Right lobe of liver (tissue), 6 donors: ENCODE measurements at regions not wholly inside any gene's neighbourhood (a gene's known extent, or its start where the extent isn't known, plus 50 kb on each side); places are given as distances from the start of the nearest gene placed in this dataset.

ENCODE experiments used
- ATAC-seq, 4 donors: fragments of 200-7000 bp; cut with Tn5 transposase; one replicate each; pipeline ENCODE4 v1.9.1; 2020; ENCODE audit warnings: mild to moderate bottlenecking in 4 of 4, moderate library complexity in 4 of 4
- DNase-seq, 3 donors: peaks; one replicate each; pipeline ENCODE4 v3.0.0-alpha.2; 2020
- H3K27ac ChIP-seq, 3 donors: fragments of 200-600 bp; one replicate each; pipeline ENCODE4 v1.8.0; 2022
- H3K27me3 ChIP-seq, 2 donors: fragments of 200-600 bp; one replicate each; pipeline ENCODE4 v1.8.0; 2022
- H3K36me3 ChIP-seq, 4 donors: fragments of 200-600 bp; sonication (generic) in 1 of 4; one replicate each; pipeline versions ENCODE4 v1.5.1 to v1.8.0; 2017 to 2022; ENCODE audit warnings: control low read depth in 1 of 4
- H3K4me1 ChIP-seq, 4 donors: fragments of 200-600 bp; sonication (generic) in 1 of 4; one replicate each; pipeline versions ENCODE4 v1.5.1 to v1.8.0; 2017 to 2022; ENCODE audit warnings: control low read depth in 1 of 4
- H3K4me3 ChIP-seq, 3 donors: fragments of 200-600 bp; one replicate each; pipeline ENCODE4 v1.8.0; 2022
- H3K9me3 ChIP-seq, 4 donors: fragments of 200-600 bp; sonication (generic) in 1 of 4; one replicate each; pipeline versions ENCODE4 v1.5.1 to v1.8.0; 2017 to 2022; ENCODE audit warnings: control low read depth in 1 of 4
- CTCF ChIP-seq, 4 donors: fragments of 200-600 bp in 3 of 4; fragments of 450-650 bp in 1 of 4; IDR thresholded peaks; one replicate each; pipeline versions ENCODE4 v1.5.1 to v1.8.0; 2016 to 2022; ENCODE audit warnings: antibody characterized with exemption in 4 of 4, mild to moderate bottlenecking in 2 of 4
- POLR2A ChIP-seq: fragments of 450-650 bp; IDR thresholded peaks from one replicate; pipeline ENCODE4 v1.6.1; 2017; ENCODE audit warnings: antibody characterized with exemption, mild to moderate bottlenecking
- WGBS: methylation state at CpG from one replicate; pipeline ENCODE4 v1.1.6; 2018; ENCODE audit warnings: low coverage, low lambda C conversion rate; ENCODE audit not compliant: insufficient coverage; ENCODE audit errors: missing lambda C conversion rate; 5-methylcytosine and 5-hydroxymethylcytosine counted together
- intact Hi-C, 2 donors: fragments of 100-400 bp; cut with DNase I; formaldehyde crosslinking; loops; one replicate each; pipeline versions ENCODE4 v1.11.2 to v1.14.1; 2022
- donor health status: DM: no; HTN: yes; CAD: no.
- donor health status: DM: no; HTN: no; CAD: no.
- donor health status: DM: no; HTN: no; CAD: no.
- donor health status: DM: no; HTN: yes; CAD: no.
- donor health status: DM: no; HTN: yes; CAD: no.

- ATAC-seq (no peak), DNase-seq (no peak)
Measured at GRCh38 chr13:53321296-53321801, 292.7 kb downstream of the OLFM4 start.

GRCh38 chr13:53324656-53325055, 296.0 kb downstream of the OLFM4 start:
- no peak overlapping the region for H3K27ac ChIP-seq
- WGBS: 36% methylated on average over 2 of the region's 2 CpGs
- H3K36me3 ChIP-seq: no peaks in the 10 kb centered on the region
- no peaks in the 10 kb centered on the region for H3K4me1 ChIP-seq
- H3K4me3 ChIP-seq: no peak overlapping the region
- DNase-seq (no peak), ATAC-seq (no peak)
- no peaks in the 10 kb centered on the region for H3K9me3 ChIP-seq
- H3K27me3 ChIP-seq: no peaks in the 10 kb centered on the region
- intact Hi-C loops: no loop called here
- TF ChIP-seq CTCF (IDR thresholded peaks at IDR 0.05) (no peak), POLR2A (no peak)

More at GRCh38 chr13:53321296-53321801, 292.7 kb downstream of the OLFM4 start:
- no peaks in the 10 kb centered on the region for H3K36me3 ChIP-seq
- H3K27me3 ChIP-seq: no peaks in the 10 kb centered on the region
- H3K4me1 ChIP-seq: no peaks in the 10 kb centered on the region
- H3K9me3 ChIP-seq: no peaks in the 10 kb centered on the region
- intact Hi-C loops: no loop called here
- no peak overlapping the region for H3K4me3 ChIP-seq
- TF ChIP-seq POLR2A (no peak), CTCF (IDR thresholded peaks at IDR 0.05) (no peak)
- H3K27ac ChIP-seq: no peak overlapping the region
- WGBS: 77% methylated on average over 2 of the region's 2 CpGs

- Histone ChIP-seq H3K36me3 (no peaks in the 10 kb centered on the region), H3K9me3 (no peaks in the 10 kb centered on the region), H3K4me3 (no peak overlapping the region), H3K4me1 (no peaks in the 10 kb centered on the region), H3K27ac (no peak overlapping the region), H3K27me3 (no peaks in the 10 kb centered on the region)
- intact Hi-C loops: no loop called here
- ATAC-seq: no peak
- no peak for DNase-seq
- 24% methylated on average over 1 of the region's 1 CpG for whole genome bisulfite sequencing
- no peak for TF ChIP-seq POLR2A
- no peak for TF ChIP-seq CTCF (IDR thresholded peaks at IDR 0.05)
Measured at GRCh38 chr13:53326716-53327115, 298.1 kb downstream of the OLFM4 start.

- Histone ChIP-seq H3K4me3 (no peak overlapping the region), H3K4me1 (no peaks in the 10 kb centered on the region), H3K27ac (no peak overlapping the region), H3K9me3 (no peaks in the 10 kb centered on the region), H3K36me3 (no peaks in the 10 kb centered on the region), H3K27me3 (no peaks in the 10 kb centered on the region)
- DNase-seq (no peak), ATAC-seq (no peak)
- 43% methylated on average over 4 of the region's 4 CpGs for WGBS
- intact Hi-C loops: no loop called here
- no peak for TF ChIP-seq CTCF (IDR thresholded peaks at IDR 0.05)
- no peak for TF ChIP-seq POLR2A
Measured at GRCh38 chr13:53327680-53328315, 299.2 kb downstream of the OLFM4 start.
